BJ (cell line): ENCODE measurements at regions not wholly inside any gene's neighbourhood (a gene's known extent, or its start where the extent isn't known, plus 50 kb on each side); places are given as distances from the start of the nearest gene placed in this dataset.

Experiments
- CTCF ChIA-PET: fragments of 350-600 bp; formaldehyde crosslinking; extraction: SDS; loops from one replicate; lab custom pipeline; 2021; ENCODE audit warnings: antibody characterized with exemption, inconsistent platforms; lab: Yijun Ruan, JAX
- POLR2A ChIA-PET: fragments of 300-600 bp; sonication (Branson Sonifier 250); formaldehyde crosslinking; extraction: SDS; loops from one replicate; lab custom pipeline; 2021; ENCODE audit warnings: antibody characterized with exemption; lab: Charles Lee
- DNase-seq: peaks from one replicate; pipeline ENCODE4 v3.0.0-alpha.2; 2011; ENCODE audit warnings: low read depth
- H3K27me3 ChIP-seq: 2 replicates; pipeline ENCODE4 v1.6.0; 2011; ENCODE audit warnings: low read length; ENCODE audit not compliant: control insufficient read depth, insufficient read depth
- H3K36me3 ChIP-seq: 2 replicates; pipeline ENCODE4 v1.5.1; 2011; ENCODE audit warnings: low read length; ENCODE audit not compliant: control insufficient read depth, insufficient read depth
- H3K4me3 ChIP-seq: 2 replicates; pipeline ENCODE4 v1.5.1; 2011; ENCODE audit warnings: low read depth, mild to moderate bottlenecking, control low read depth, low read length
- CTCF ChIP-seq: IDR thresholded peaks from 2 replicates; pipeline ENCODE4 v1.5.1; 2011; ENCODE audit warnings: low read depth, mild to moderate bottlenecking, control low read depth, inconsistent platforms, low read length, moderate library complexity; ENCODE audit not compliant: insufficient read depth

GRCh38 chr2:195545811-195546210 lies 111.2 kb upstream of the SLC39A10 start:
- no peak for TF ChIP-seq CTCF
- DNase-seq = no peak
- CTCF ChIA-PET = no interaction called here
- POLR2A ChIA-PET = no interaction called here
- Histone ChIP-seq H3K27me3 (no peaks in the 10 kb centered on the region), H3K4me3 (no peak overlapping the region), H3K36me3 (no peaks in the 10 kb centered on the region)

GRCh38 chr2:195543902-195544894 lies 112.8 kb upstream of the SLC39A10 start:
- TF ChIP-seq CTCF = no peak
- ChIA-PET CTCF (interaction anchor here (0.5 to 2.4 kb wide), 2 partner anchors 9 to 15 kb away, joined by 3 to 12 read pairs; no protein-coding TSS in a partner anchor), POLR2A (no interaction called here)
- no peak for DNase-seq
- H3K4me3 ChIP-seq = no peak overlapping the region
- H3K36me3 ChIP-seq = no peaks in the 10 kb centered on the region
- H3K27me3 ChIP-seq = no peaks in the 10 kb centered on the region

- Histone ChIP-seq H3K4me3 (no peak overlapping the region), H3K27me3 (no peaks in the 10 kb centered on the region), H3K36me3 (no peaks in the 10 kb centered on the region)
- CTCF ChIA-PET = interaction anchor here (2.4 kb wide), 1 partner anchor 8 kb away, joined by 12 read pairs; no protein-coding TSS in a partner anchor
- TF ChIP-seq CTCF = no peak
- POLR2A ChIA-PET = no interaction called here
- no peak for DNase-seq
These were observed 114.0 kb upstream of the SLC39A10 start for GRCh38 chr2:195543063-195543462.

GRCh38 chr2:195542067-195542466 lies 115.0 kb upstream of the SLC39A10 start:
- POLR2A ChIA-PET = no interaction called here
- Histone ChIP-seq H3K36me3 (no peaks in the 10 kb centered on the region), H3K27me3 (no peaks in the 10 kb centered on the region), H3K4me3 (no peak overlapping the region)
- TF ChIP-seq CTCF = no peak
- DNase-seq = no peak
- CTCF ChIA-PET = no interaction called here

GRCh38 chr2:195538937-195539336 lies 118.1 kb upstream of the SLC39A10 start:
- H3K27me3 ChIP-seq = no peaks in the 10 kb centered on the region
- POLR2A ChIA-PET = no interaction called here

More at GRCh38 chr2:195538937-195539336, 118.1 kb upstream of the SLC39A10 start:
- no peak overlapping the region for H3K4me3 ChIP-seq
- no peak for DNase-seq
- H3K36me3 ChIP-seq = no peaks in the 10 kb centered on the region
- CTCF ChIA-PET = no interaction called here
- TF ChIP-seq CTCF = no peak
